OCI-LY7 (cell line): ENCODE measurements at regions not wholly inside any gene's neighbourhood (a gene's known extent, or its start where the extent isn't known, plus 50 kb on each side); places are given as distances from the start of the nearest gene placed in this dataset.

ENCODE experiments used
- BruUV-seq: library from RNA; stranded (reverse); fragments of 400-500 nt; replicated peaks from 2 replicates; lab custom pipeline; 2021; lab: Mats Ljungman, UMichigan
- CTCF ChIA-PET: fragments of 300-600 bp; sonication (Branson Sonifier 250); formaldehyde crosslinking; loops from one replicate; lab custom pipeline; 2022; ENCODE audit warnings: antibody characterized with exemption; ENCODE audit not compliant: unreplicated experiment; lab: Charles Lee
- POLR2A ChIA-PET: fragments of 300-600 bp; sonication (Branson Sonifier 250); formaldehyde crosslinking; loops from one replicate; lab custom pipeline; 2022; ENCODE audit warnings: antibody characterized with exemption; lab: Charles Lee
- DNase-seq: peaks from one replicate; pipeline ENCODE4 v3.0.0-alpha.2; 2015; ENCODE audit warnings: low spot score
- H2AFZ ChIP-seq: fragments of 200-600 bp; sonication (generic), shearing (Covaris generic); 2 replicates; pipeline ENCODE4 v1.6.1; 2014; ENCODE audit warnings: mild to moderate bottlenecking, antibody characterized with exemption, low read length, moderate library complexity
- H3K27ac ChIP-seq: fragments of 200-600 bp; sonication (generic); 2 replicates; pipeline ENCODE4 v1.5.1; 2014; ENCODE audit warnings: mixed run types, low read depth, mild to moderate bottlenecking, moderate library complexity, low read length, inconsistent platforms; ENCODE audit not compliant: poor library complexity, severe bottlenecking
- H3K36me3 ChIP-seq: fragments of 200-600 bp; sonication (generic); 2 replicates; pipeline ENCODE4 v1.6.1; 2014; ENCODE audit warnings: mild to moderate bottlenecking, antibody characterized with exemption, low read length, moderate library complexity, mixed read lengths; ENCODE audit not compliant: insufficient read depth
- H3K4me1 ChIP-seq: fragments of 200-600 bp; sonication (generic); 2 replicates; pipeline ENCODE4 v1.5.1; 2014; ENCODE audit warnings: mild to moderate bottlenecking, low read length; ENCODE audit not compliant: insufficient read depth, poor library complexity, severe bottlenecking
- H3K4me2 ChIP-seq: fragments of 200-600 bp; sonication (generic); 2 replicates; pipeline ENCODE4 v1.6.1; 2014; ENCODE audit warnings: mild to moderate bottlenecking, low read length
- H3K4me3 ChIP-seq: fragments of 200-600 bp; sonication (generic); 2 replicates; pipeline ENCODE4 v1.5.1; 2014; ENCODE audit warnings: mild to moderate bottlenecking, low read depth, low read length; ENCODE audit not compliant: poor library complexity, severe bottlenecking
- H3K79me2 ChIP-seq: fragments of 200-600 bp; sonication (generic); 2 replicates; pipeline ENCODE4 v1.6.1; 2016; ENCODE audit warnings: low read depth, mild to moderate bottlenecking, low read length, moderate library complexity, mixed read lengths; ENCODE audit not compliant: insufficient read depth
- H3K9me2 ChIP-seq: fragments of 200-600 bp; sonication (generic); 2 replicates; pipeline ENCODE4 v1.6.1; 2016; ENCODE audit warnings: mild to moderate bottlenecking, low read length, mixed read lengths; ENCODE audit not compliant: insufficient read depth
- H3K9me3 ChIP-seq: fragments of 200-600 bp; sonication (generic); 2 replicates; pipeline ENCODE4 v1.6.1; 2014; ENCODE audit warnings: mild to moderate bottlenecking, mixed run types, low read length, mixed read lengths
- H4K20me1 ChIP-seq: fragments of 200-600 bp; sonication (generic); 2 replicates; pipeline ENCODE4 v1.6.1; 2014; ENCODE audit warnings: mild to moderate bottlenecking, antibody characterized with exemption, low read length, moderate library complexity, mixed read lengths; ENCODE audit not compliant: insufficient read depth
- CTCF ChIP-seq: fragments of 200-600 bp; sonication (generic); conservative IDR thresholded peaks from 2 replicates; pipeline ENCODE4 v1.5.1; 2014; ENCODE audit warnings: mild to moderate bottlenecking, antibody characterized with exemption, low read length, moderate library complexity, mixed read lengths
- EZH2phosphoT487 ChIP-seq: fragments of 200-600 bp; sonication (generic); IDR thresholded peaks from 2 replicates; pipeline ENCODE4 v1.6.1; 2018; ENCODE audit warnings: low read depth, borderline replicate concordance, mild to moderate bottlenecking, mixed run types, antibody characterized with exemption, low read length, moderate library complexity, mixed read lengths
- intact Hi-C: fragments of 100-400 bp; cut with micrococcal nuclease; formaldehyde crosslinking; loops from one replicate; pipeline ENCODE4 v1.10.0; 2022; ENCODE audit not compliant: unreplicated experiment

DNA sequence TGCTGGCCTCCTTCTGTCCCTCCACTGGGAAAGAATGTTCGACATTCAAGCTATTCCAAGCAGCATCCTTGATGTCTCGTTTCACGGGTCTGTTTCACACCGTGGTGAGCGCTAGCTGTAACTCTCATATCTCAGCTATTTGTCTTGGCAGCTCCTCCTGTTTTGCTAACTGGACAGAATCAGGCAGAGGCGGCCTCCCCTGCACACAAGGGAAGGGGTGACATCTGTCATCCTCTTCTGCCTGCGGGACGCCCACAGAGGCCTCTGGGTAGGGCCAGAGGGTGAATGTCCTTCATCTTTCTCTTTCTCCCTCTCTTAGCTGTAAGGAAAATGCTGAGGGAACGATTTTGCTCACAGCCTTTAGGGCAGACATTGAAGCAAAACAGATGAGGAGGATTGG, 232.8 kb upstream of the GMDS start:
- BruUV-seq: no TSS peak
- ChIA-PET POLR2A (no interaction called here), CTCF (no interaction called here)

GRCh38 chr6:2477666-2478065, 232.3 kb upstream of the GMDS start:
- H3K79me2 ChIP-seq: no peaks in the 10 kb centered on the region
- TF ChIP-seq CTCF (no peak), EZH2phosphoT487 (no peak)
- no peak overlapping the region for H3K4me3 ChIP-seq
- no peaks in the 10 kb centered on the region for H3K9me3 ChIP-seq
- no TSS peak for BruUV-seq
- no peaks in the 10 kb centered on the region for H4K20me1 ChIP-seq
- H3K36me3 ChIP-seq: no peaks in the 10 kb centered on the region
- intact Hi-C loops: no loop called here
- H3K27ac ChIP-seq: no peak overlapping the region
- DNase-seq: no peak
- no peak overlapping the region for H2AFZ ChIP-seq
- H3K9me2 ChIP-seq: no peaks in the 10 kb centered on the region
- ChIA-PET POLR2A (no interaction called here), CTCF (no interaction called here)
- no peak overlapping the region for H3K4me2 ChIP-seq
- no peaks in the 10 kb centered on the region for H3K4me1 ChIP-seq

More for the DNA sequence above, 232.8 kb upstream of the GMDS start:
- no peak overlapping the region for H3K4me2 ChIP-seq
- H3K4me1 ChIP-seq: no peaks in the 10 kb centered on the region
- H3K9me2 ChIP-seq: no peaks in the 10 kb centered on the region
- no peak overlapping the region for H2AFZ ChIP-seq
- TF ChIP-seq EZH2phosphoT487 (no peak), CTCF (no peak)
- DNase-seq: no peak
- H3K36me3 ChIP-seq: no peaks in the 10 kb centered on the region
- no peak overlapping the region for H3K27ac ChIP-seq
- no peak overlapping the region for H3K4me3 ChIP-seq
- no peaks in the 10 kb centered on the region for H3K9me3 ChIP-seq
- no peaks in the 10 kb centered on the region for H4K20me1 ChIP-seq
- no peaks in the 10 kb centered on the region for H3K79me2 ChIP-seq
- intact Hi-C loops: no loop called here

GRCh38 chr6:2477250-2477649, 231.8 kb upstream of the GMDS start:
- H3K27ac ChIP-seq: no peak overlapping the region
- BruUV-seq: no TSS peak
- no peak for DNase-seq
- TF ChIP-seq CTCF: no peak
- TF ChIP-seq EZH2phosphoT487: no peak
- H3K4me3 ChIP-seq: no peak overlapping the region
- H3K4me2 ChIP-seq: no peak overlapping the region
- intact Hi-C loops: no loop called here
- H3K79me2 ChIP-seq: no peaks in the 10 kb centered on the region
- POLR2A ChIA-PET: no interaction called here
- H3K9me2 ChIP-seq: no peaks in the 10 kb centered on the region
- no peaks in the 10 kb centered on the region for H4K20me1 ChIP-seq
- H3K9me3 ChIP-seq: no peaks in the 10 kb centered on the region
- H3K36me3 ChIP-seq: no peaks in the 10 kb centered on the region
- no peak overlapping the region for H2AFZ ChIP-seq
- no peaks in the 10 kb centered on the region for H3K4me1 ChIP-seq
- CTCF ChIA-PET: no interaction called here
